ENCODE measurements at regions not wholly inside any gene's neighbourhood (a gene's known extent, or its start where the extent isn't known, plus 50 kb on each side); places are given as distances from the start of the nearest gene placed in this dataset.

DNA sequence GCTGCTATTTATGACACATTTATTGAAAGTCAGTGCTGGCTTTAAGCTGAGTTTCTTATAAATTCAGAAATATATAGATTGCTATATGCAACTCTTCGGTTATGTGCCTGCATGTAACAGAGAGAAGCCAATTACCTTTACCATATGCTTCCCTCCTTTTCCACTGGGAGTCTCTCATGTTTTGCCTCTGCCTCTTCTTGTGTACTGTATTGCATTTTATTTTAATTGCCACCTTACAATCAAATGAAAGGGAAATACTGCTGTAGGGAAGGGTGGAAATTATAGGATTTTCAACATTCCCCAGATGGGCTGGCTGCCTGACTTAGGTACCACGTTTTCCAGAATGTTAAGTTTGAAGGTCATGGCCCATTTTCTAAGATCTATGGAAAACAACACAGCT is 655.4 kb upstream of the SLIT2 start (continued):
- TF ChIP-seq SNAI2 (CRISPR knock-in tag; IDR thresholded peaks at IDR 0.05) = no peak

DNA sequence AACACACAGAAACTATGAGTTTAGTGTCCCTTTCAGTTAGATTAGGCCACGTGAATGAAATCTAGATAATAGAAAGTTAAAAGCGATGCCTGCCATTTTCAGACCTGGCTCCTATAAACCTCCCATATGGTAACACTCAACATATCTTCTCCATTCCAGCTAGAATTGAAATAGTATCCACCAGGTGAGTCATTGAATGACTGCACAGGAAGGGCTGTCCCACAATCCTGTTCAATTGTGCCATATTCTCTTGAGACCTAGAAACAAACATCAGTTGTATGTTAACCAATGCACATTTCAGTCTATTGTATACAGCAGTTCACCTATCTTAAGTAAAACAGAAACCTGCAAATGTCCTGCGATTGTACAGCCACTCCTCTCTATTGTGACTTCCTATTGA is 659.3 kb upstream of the SLIT2 start:
- no peak for TF ChIP-seq BACH2 (CRISPR knock-in tag; IDR thresholded peaks at IDR 0.05; ENCODE audit: borderline replicate concordance)
- TF ChIP-seq ISL1 (CRISPR knock-in tag; IDR thresholded peaks at IDR 0.05) = no peak
- no peak for TF ChIP-seq TOX (CRISPR knock-in tag; IDR thresholded peaks at IDR 0.05; ENCODE audit: borderline replicate concordance)
- no peak for TF ChIP-seq CSDC2 (CRISPR knock-in tag; IDR thresholded peaks at IDR 0.05)
- TF ChIP-seq, protein P1, sequence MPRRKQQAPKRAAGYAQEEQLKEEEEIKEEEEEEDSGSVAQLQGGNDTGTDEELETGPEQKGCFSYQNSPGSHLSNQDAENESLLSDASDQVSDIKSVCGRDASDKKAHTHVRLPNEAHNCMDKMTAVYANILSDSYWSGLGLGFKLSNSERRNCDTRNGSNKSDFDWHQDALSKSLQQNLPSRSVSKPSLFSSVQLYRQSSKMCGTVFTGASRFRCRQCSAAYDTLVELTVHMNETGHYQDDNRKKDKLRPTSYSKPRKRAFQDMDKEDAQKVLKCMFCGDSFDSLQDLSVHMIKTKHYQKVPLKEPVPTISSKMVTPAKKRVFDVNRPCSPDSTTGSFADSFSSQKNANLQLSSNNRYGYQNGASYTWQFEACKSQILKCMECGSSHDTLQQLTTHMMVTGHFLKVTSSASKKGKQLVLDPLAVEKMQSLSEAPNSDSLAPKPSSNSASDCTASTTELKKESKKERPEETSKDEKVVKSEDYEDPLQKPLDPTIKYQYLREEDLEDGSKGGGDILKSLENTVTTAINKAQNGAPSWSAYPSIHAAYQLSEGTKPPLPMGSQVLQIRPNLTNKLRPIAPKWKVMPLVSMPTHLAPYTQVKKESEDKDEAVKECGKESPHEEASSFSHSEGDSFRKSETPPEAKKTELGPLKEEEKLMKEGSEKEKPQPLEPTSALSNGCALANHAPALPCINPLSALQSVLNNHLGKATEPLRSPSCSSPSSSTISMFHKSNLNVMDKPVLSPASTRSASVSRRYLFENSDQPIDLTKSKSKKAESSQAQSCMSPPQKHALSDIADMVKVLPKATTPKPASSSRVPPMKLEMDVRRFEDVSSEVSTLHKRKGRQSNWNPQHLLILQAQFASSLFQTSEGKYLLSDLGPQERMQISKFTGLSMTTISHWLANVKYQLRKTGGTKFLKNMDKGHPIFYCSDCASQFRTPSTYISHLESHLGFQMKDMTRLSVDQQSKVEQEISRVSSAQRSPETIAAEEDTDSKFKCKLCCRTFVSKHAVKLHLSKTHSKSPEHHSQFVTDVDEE (CRISPR knock-in tag; IDR thresholded peaks at IDR 0.05) = no peak
- TF ChIP-seq SNAI2 (CRISPR knock-in tag; IDR thresholded peaks at IDR 0.05) = no peak
- TF ChIP-seq RARB (CRISPR knock-in tag; IDR thresholded peaks at IDR 0.05) = no peak
- TF ChIP-seq, protein P2, sequence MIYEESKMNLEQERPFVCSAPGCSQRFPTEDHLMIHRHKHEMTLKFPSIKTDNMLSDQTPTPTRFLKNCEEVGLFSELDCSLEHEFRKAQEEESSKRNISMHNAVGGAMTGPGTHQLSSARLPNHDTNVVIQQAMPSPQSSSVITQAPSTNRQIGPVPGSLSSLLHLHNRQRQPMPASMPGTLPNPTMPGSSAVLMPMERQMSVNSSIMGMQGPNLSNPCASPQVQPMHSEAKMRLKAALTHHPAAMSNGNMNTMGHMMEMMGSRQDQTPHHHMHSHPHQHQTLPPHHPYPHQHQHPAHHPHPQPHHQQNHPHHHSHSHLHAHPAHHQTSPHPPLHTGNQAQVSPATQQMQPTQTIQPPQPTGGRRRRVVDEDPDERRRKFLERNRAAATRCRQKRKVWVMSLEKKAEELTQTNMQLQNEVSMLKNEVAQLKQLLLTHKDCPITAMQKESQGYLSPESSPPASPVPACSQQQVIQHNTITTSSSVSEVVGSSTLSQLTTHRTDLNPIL (CRISPR knock-in tag; IDR thresholded peaks at IDR 0.05; ENCODE audit: low read depth) = no peak
- TF ChIP-seq ESRRG (CRISPR knock-in tag; IDR thresholded peaks at IDR 0.05) = no peak
- TF ChIP-seq ARNTL (CRISPR knock-in tag; IDR thresholded peaks at IDR 0.05; ENCODE audit: borderline replicate concordance, low read depth) = no peak
- no peak for TF ChIP-seq ZNF565 (CRISPR knock-in tag; conservative IDR thresholded peaks at IDR 0.05; ENCODE audit: low read depth)
- TF ChIP-seq, protein P3, sequence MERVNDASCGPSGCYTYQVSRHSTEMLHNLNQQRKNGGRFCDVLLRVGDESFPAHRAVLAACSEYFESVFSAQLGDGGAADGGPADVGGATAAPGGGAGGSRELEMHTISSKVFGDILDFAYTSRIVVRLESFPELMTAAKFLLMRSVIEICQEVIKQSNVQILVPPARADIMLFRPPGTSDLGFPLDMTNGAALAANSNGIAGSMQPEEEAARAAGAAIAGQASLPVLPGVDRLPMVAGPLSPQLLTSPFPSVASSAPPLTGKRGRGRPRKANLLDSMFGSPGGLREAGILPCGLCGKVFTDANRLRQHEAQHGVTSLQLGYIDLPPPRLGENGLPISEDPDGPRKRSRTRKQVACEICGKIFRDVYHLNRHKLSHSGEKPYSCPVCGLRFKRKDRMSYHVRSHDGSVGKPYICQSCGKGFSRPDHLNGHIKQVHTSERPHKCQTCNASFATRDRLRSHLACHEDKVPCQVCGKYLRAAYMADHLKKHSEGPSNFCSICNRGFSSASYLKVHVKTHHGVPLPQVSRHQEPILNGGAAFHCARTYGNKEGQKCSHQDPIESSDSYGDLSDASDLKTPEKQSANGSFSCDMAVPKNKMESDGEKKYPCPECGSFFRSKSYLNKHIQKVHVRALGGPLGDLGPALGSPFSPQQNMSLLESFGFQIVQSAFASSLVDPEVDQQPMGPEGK (CRISPR knock-in tag; IDR thresholded peaks at IDR 0.05; ENCODE audit: borderline replicate concordance) = no peak
- TF ChIP-seq, protein P4, sequence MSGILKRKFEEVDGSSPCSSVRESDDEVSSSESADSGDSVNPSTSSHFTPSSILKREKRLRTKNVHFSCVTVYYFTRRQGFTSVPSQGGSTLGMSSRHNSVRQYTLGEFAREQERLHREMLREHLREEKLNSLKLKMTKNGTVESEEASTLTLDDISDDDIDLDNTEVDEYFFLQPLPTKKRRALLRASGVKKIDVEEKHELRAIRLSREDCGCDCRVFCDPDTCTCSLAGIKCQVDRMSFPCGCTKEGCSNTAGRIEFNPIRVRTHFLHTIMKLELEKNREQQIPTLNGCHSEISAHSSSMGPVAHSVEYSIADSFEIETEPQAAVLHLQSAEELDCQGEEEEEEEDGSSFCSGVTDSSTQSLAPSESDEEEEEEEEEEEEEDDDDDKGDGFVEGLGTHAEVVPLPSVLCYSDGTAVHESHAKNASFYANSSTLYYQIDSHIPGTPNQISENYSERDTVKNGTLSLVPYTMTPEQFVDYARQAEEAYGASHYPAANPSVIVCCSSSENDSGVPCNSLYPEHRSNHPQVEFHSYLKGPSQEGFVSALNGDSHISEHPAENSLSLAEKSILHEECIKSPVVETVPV (CRISPR knock-in tag; IDR thresholded peaks at IDR 0.05) = no peak
- no peak for TF ChIP-seq PPARA (CRISPR knock-in tag; IDR thresholded peaks at IDR 0.05; ENCODE audit: borderline replicate concordance)
- TF ChIP-seq ZFP3 (CRISPR knock-in tag; IDR thresholded peaks at IDR 0.05) = no peak
- TF ChIP-seq ZNF70 (CRISPR knock-in tag; IDR thresholded peaks at IDR 0.05) = no peak
- TF ChIP-seq ZNF8 (CRISPR knock-in tag; IDR thresholded peaks at IDR 0.05) = no peak
- TF ChIP-seq OSR1 (CRISPR knock-in tag; IDR thresholded peaks at IDR 0.05) = no peak
- peak; percentile 50; the same call in 1 of the 3 replicates for ATAC-seq

DNA sequence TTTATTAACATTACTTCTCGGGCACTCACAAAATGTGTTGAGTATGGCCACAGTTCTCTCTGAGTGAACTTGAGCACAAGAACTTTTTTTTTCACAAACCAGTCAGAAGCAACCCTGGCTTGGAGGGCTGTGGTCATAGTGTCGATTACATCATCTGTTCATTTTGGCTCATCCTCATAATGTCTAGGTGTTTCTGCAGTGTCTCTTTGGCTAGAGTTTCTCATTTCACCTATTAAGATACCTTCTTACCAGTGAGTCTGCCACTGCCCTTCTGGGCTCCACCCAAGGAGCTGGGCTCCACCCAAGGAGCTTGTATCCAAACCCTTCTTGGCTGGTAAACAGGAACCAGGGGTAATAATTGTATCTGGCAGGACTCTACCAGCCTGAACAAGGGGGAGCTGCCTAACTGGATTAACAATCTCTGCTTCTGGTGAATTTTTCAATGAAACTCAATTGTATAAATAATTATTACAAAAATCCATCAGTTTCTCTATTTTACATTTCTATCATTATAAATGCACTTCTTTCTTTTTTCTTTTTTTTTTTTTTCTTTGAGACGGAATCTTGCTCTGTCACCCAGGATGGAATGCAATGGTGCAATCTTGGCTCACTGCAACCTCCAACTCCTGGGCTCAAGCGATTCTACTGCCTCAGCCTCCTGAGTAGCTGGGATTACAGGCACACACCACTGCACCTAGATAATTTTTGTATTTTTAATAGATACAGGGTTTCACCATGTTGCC is 667.7 kb upstream of the SLIT2 start:
- no peak for ATAC-seq
- no peak for TF ChIP-seq ZNF8 (CRISPR knock-in tag; IDR thresholded peaks at IDR 0.05)
- TF ChIP-seq, protein P2 (CRISPR knock-in tag; IDR thresholded peaks at IDR 0.05; ENCODE audit: low read depth) = no peak
- TF ChIP-seq, protein P3 (CRISPR knock-in tag; IDR thresholded peaks at IDR 0.05; ENCODE audit: borderline replicate concordance) = no peak
- TF ChIP-seq ZFP30 (CRISPR knock-in tag; IDR thresholded peaks at IDR 0.05) = no peak
- TF ChIP-seq ZNF70 (CRISPR knock-in tag; IDR thresholded peaks at IDR 0.05) = no peak
- TF ChIP-seq RARB (CRISPR knock-in tag; IDR thresholded peaks at IDR 0.05) = no peak
- no peak for TF ChIP-seq ZFP3 (CRISPR knock-in tag; IDR thresholded peaks at IDR 0.05)
- no peak for TF ChIP-seq ISL1 (CRISPR knock-in tag; IDR thresholded peaks at IDR 0.05)
- no peak for TF ChIP-seq ZNF565 (CRISPR knock-in tag; conservative IDR thresholded peaks at IDR 0.05; ENCODE audit: low read depth)
- TF ChIP-seq, protein P1 (CRISPR knock-in tag; IDR thresholded peaks at IDR 0.05) = no peak
- no peak for TF ChIP-seq ESRRG (CRISPR knock-in tag; IDR thresholded peaks at IDR 0.05)
- TF ChIP-seq, protein P5, sequence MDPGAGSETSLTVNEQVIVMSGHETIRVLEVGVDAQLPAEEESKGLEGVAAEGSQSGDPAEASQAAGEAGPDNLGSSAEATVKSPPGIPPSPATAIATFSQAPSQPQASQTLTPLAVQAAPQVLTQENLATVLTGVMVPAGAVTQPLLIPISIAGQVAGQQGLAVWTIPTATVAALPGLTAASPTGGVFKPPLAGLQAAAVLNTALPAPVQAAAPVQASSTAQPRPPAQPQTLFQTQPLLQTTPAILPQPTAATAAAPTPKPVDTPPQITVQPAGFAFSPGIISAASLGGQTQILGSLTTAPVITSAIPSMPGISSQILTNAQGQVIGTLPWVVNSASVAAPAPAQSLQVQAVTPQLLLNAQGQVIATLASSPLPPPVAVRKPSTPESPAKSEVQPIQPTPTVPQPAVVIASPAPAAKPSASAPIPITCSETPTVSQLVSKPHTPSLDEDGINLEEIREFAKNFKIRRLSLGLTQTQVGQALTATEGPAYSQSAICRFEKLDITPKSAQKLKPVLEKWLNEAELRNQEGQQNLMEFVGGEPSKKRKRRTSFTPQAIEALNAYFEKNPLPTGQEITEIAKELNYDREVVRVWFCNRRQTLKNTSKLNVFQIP (CRISPR knock-in tag; IDR thresholded peaks at IDR 0.05; ENCODE audit: borderline replicate concordance, low read depth) = no peak
- TF ChIP-seq BACH2 (CRISPR knock-in tag; IDR thresholded peaks at IDR 0.05; ENCODE audit: borderline replicate concordance) = no peak

Data from SK-N-SH treated with all-trans-retinoic acid at 6 μM for 48 hours (cell line).